Tibial nerve (tissue), 3 donors: ENCODE measurements at regions not wholly inside any gene's neighbourhood (a gene's known extent, or its start where the extent isn't known, plus 50 kb on each side); places are given as distances from the start of the nearest gene placed in this dataset.

Source experiments
- CTCF ChIP-seq, 5 experiments: fragments of 200-600 bp in 3 of 5; fragments of 450-650 bp in 2 of 5; sonication (generic) in 3 of 5; IDR thresholded peaks; one replicate each; pipeline ENCODE4 v1.5.1; 2016 to 2019; ENCODE audit warnings: antibody characterized with exemption in 5 of 5, mild to moderate bottlenecking in 3 of 5, moderate library complexity in 2 of 5
- POLR2A ChIP-seq, 2 donors: fragments of 450-650 bp; IDR thresholded peaks; one replicate each; pipeline ENCODE4 v1.6.1; 2017; ENCODE audit warnings: antibody characterized with exemption in 2 of 2, mild to moderate bottlenecking in 2 of 2, moderate library complexity in 2 of 2

GRCh38 chr4:4734425-4734824 lies 125.0 kb upstream of the MSX1 start:
- no peak for TF ChIP-seq CTCF (IDR thresholded peaks at IDR 0.05)
- no peak for TF ChIP-seq POLR2A (IDR thresholded peaks at IDR 0.05)
